Transverse colon (tissue), 4 donors: ENCODE measurements at regions not wholly inside any gene's neighbourhood (a gene's known extent, or its start where the extent isn't known, plus 50 kb on each side); places are given as distances from the start of the nearest gene placed in this dataset.

Experiments used
- CTCF ChIP-seq, 5 experiments: fragments of 200-600 bp in 3 of 5; fragments of 450-650 bp in 2 of 5; sonication (generic) in 3 of 5; IDR thresholded peaks; 1 replicate in 2 of 5; 2 replicates in 3 of 5; pipeline ENCODE4 v1.5.1; 2016 to 2017; ENCODE audit warnings: antibody characterized with exemption in 5 of 5, inconsistent platforms in 3 of 5, mild to moderate bottlenecking in 2 of 5, moderate library complexity in 1 of 5
- EP300 ChIP-seq: sonication (generic); formaldehyde crosslinking; IDR thresholded peaks from one replicate; pipeline ENCODE4 v1.6.1; 2017; ENCODE audit warnings: antibody characterized with exemption, low read depth
- POLR2A ChIP-seq: fragments of 450-650 bp; IDR thresholded peaks from one replicate; pipeline ENCODE4 v1.6.1; 2016; ENCODE audit warnings: antibody characterized with exemption, mild to moderate bottlenecking, moderate library complexity
- POLR2AphosphoS5 ChIP-seq, 3 donors: sonication (generic); formaldehyde crosslinking; IDR thresholded peaks; one replicate each; pipeline ENCODE4 v1.6.1; 2016; ENCODE audit warnings: antibody characterized with exemption in 3 of 3

- TF ChIP-seq CTCF (IDR thresholded peaks at IDR 0.05) (no peak), POLR2A (no peak), POLR2AphosphoS5 (IDR thresholded peaks at IDR 0.05) (no peak), EP300 (no peak)
These were observed 150.4 kb downstream of the IRS1 start for GRCh38 chr2:226649201-226649600.
